PC-3 (cell line): ENCODE measurements at regions not wholly inside any gene's neighbourhood (a gene's known extent, or its start where the extent isn't known, plus 50 kb on each side); places are given as distances from the start of the nearest gene placed in this dataset.

ENCODE experiments used
- CTCF ChIP-seq: fragments of 300-600 bp; sonication (generic); conservative IDR thresholded peaks from 2 replicates; pipeline ENCODE4 v1.5.1; 2017; ENCODE audit warnings: antibody characterized with exemption, low read depth, mild to moderate bottlenecking, low read length
- EZH2 ChIP-seq: fragments of 300-600 bp; sonication (generic); IDR thresholded peaks from one replicate; pipeline ENCODE4 v1.6.1; 2017; ENCODE audit warnings: antibody characterized with exemption, mild to moderate bottlenecking, low read length; ENCODE audit not compliant: unreplicated experiment
- EZH2phosphoT487 ChIP-seq: fragments of 300-600 bp; sonication (generic); IDR thresholded peaks from 2 replicates; pipeline ENCODE4 v1.6.1; 2018; ENCODE audit warnings: mild to moderate bottlenecking, antibody characterized with exemption, low read length, borderline replicate concordance

GRCh38 chr2:43129676-43130547 is 96.5 kb downstream of the ZFP36L2 start:
- no peak for TF ChIP-seq CTCF
- no peak for TF ChIP-seq EZH2
- no peak for TF ChIP-seq EZH2phosphoT487
